Brain microvascular endothelial cell (primary cell): ENCODE measurements at regions not wholly inside any gene's neighbourhood (a gene's known extent, or its start where the extent isn't known, plus 50 kb on each side); places are given as distances from the start of the nearest gene placed in this dataset.

Experiments
- DNase-seq: peaks from one replicate; pipeline ENCODE4 v3.0.0-alpha.2; 2020
- H3K27ac ChIP-seq: fragments of 250-450 bp; sonication (Bioruptor Pico); 2 replicates; pipeline ENCODE4 v1.5.1; 2020; ENCODE audit warnings: mild to moderate bottlenecking, moderate library complexity
- H3K27me3 ChIP-seq: fragments of 250-450 bp; sonication (Bioruptor Pico); replicated peaks from 2 replicates; pipeline ENCODE4 v1.5.1; 2020; ENCODE audit warnings: mild to moderate bottlenecking
- H3K36me3 ChIP-seq: fragments of 250-450 bp; sonication (Bioruptor Pico); replicated peaks from 2 replicates; pipeline ENCODE4 v1.5.1; 2020; ENCODE audit warnings: mild to moderate bottlenecking
- H3K4me3 ChIP-seq: 2 replicates; pipeline ENCODE4 v1.5.1; 2011; ENCODE audit warnings: low read depth, mild to moderate bottlenecking, control low read depth, low read length, moderate library complexity
- CTCF ChIP-seq: IDR thresholded peaks from 2 replicates; pipeline ENCODE4 v1.5.1; 2011; ENCODE audit warnings: low read depth, mild to moderate bottlenecking, moderate library complexity, low read length, control low read depth, inconsistent platforms; ENCODE audit errors: missing control alignments
- in situ Hi-C: cut with HindIII; loops from 2 replicates; pipeline ENCODE4 v1.10.0; 2017; ENCODE audit warnings: low sequenced_read_pairs, low pct_ligation_motif_present

- no peaks in the 10 kb centered on the region for H3K27me3 ChIP-seq
- in situ Hi-C loops, result no loop called here
- no peak for TF ChIP-seq CTCF
- H3K36me3 ChIP-seq, result no peaks in the 10 kb centered on the region
- DNase-seq, result no peak
- H3K27ac ChIP-seq, result no peak overlapping the region
- H3K4me3 ChIP-seq, result no peak overlapping the region
Measured at GRCh38 chr14:98792171-98792570, 479.8 kb downstream of the BCL11B start.

- in situ Hi-C loops, result no loop called here
- H3K36me3 ChIP-seq, result no peaks in the 10 kb centered on the region
- no peak for DNase-seq
- no peak overlapping the region for H3K27ac ChIP-seq
- no peaks in the 10 kb centered on the region for H3K27me3 ChIP-seq
- no peak for TF ChIP-seq CTCF
- H3K4me3 ChIP-seq, result no peak overlapping the region
Measured at GRCh38 chr14:98798099-98798498, 473.9 kb downstream of the BCL11B start.

- no peak overlapping the region for H3K27ac ChIP-seq
- in situ Hi-C loops, result no loop called here
- H3K36me3 ChIP-seq, result no peaks in the 10 kb centered on the region
- DNase-seq, result no peak
- no peaks in the 10 kb centered on the region for H3K27me3 ChIP-seq
- no peak overlapping the region for H3K4me3 ChIP-seq
- TF ChIP-seq CTCF, result no peak
Measured at GRCh38 chr14:98799891-98800290, 472.1 kb downstream of the BCL11B start.

GRCh38 chr14:98802044-98802443 is 470.0 kb downstream of the BCL11B start:
- no peak overlapping the region for H3K4me3 ChIP-seq

GRCh38 chr14:98803196-98803595 is 468.8 kb downstream of the BCL11B start:
- Histone ChIP-seq H3K27me3 (no peaks in the 10 kb centered on the region), H3K27ac (no peak overlapping the region), H3K36me3 (no peaks in the 10 kb centered on the region), H3K4me3 (no peak overlapping the region)
- TF ChIP-seq CTCF, result no peak
- DNase-seq, result no peak
- in situ Hi-C loops, result no loop called here

More at GRCh38 chr14:98802044-98802443, 470.0 kb downstream of the BCL11B start:
- TF ChIP-seq CTCF, result no peak
- no peak for DNase-seq
- no peak overlapping the region for H3K27ac ChIP-seq
- H3K27me3 ChIP-seq, result no peaks in the 10 kb centered on the region
- in situ Hi-C loops, result no loop called here
- no peaks in the 10 kb centered on the region for H3K36me3 ChIP-seq
